SK-N-SH (cell line): ENCODE measurements at regions not wholly inside any gene's neighbourhood (a gene's known extent, or its start where the extent isn't known, plus 50 kb on each side); places are given as distances from the start of the nearest gene placed in this dataset.

ENCODE experiments used
- CTCF ChIA-PET: fragments of 300-600, 350-600 bp; formaldehyde crosslinking; extraction: SDS; loops from one replicate; lab custom pipeline; 2021; lab: Yijun Ruan, JAX
- POLR2A ChIA-PET: fragments of 350-600 bp; sonication (Branson Sonifier 250); formaldehyde crosslinking; extraction: SDS; loops from one replicate; lab custom pipeline; 2020; ENCODE audit warnings: antibody characterized with exemption, inconsistent platforms; lab: Yijun Ruan, JAX
- DNase-seq: peaks from one replicate; pipeline ENCODE4 v3.0.0; 2012
- H2AFZ ChIP-seq: fragments of 200-600 bp; sonication (generic); 2 replicates; pipeline ENCODE4 v1.8.1; 2016; ENCODE audit warnings: antibody characterized with exemption, mild to moderate bottlenecking, low read depth
- H3F3A ChIP-seq: fragments of 200-600 bp; sonication (generic); replicated peaks from 2 replicates; pipeline ENCODE3; 2016; ENCODE audit warnings: antibody characterized with exemption, mild to moderate bottlenecking; ENCODE audit not compliant: insufficient read depth
- H3K27ac ChIP-seq, 2 experiments: fragments of 200-500 bp in 1 of 2; fragments of 200-600 bp in 1 of 2; sonication (Bioruptor generic) in 1 of 2; sonication (generic), shearing (Covaris generic) in 1 of 2; 2 replicates each; pipeline versions ENCODE4 v1.5.1 to v1.6.1; 2014 to 2016; ENCODE audit warnings: low read depth in 2 of 2, inconsistent platforms in 1 of 2, low read length in 1 of 2, mild to moderate bottlenecking in 1 of 2, mixed read lengths in 1 of 2
- H3K27me3 ChIP-seq: fragments of 200-600 bp; sonication (generic), shearing (Covaris generic); 2 replicates; pipeline ENCODE4 v1.6.1; 2016; ENCODE audit warnings: mixed run types; ENCODE audit not compliant: insufficient read depth
- H3K36me3 ChIP-seq, 2 experiments: fragments of 200-500 bp in 1 of 2; fragments of 200-600 bp in 1 of 2; sonication (Bioruptor generic) in 1 of 2; sonication (generic) in 1 of 2; replicated peaks in 1 of 2; 2 replicates each; pipeline versions ENCODE3 to v1.5.1; 2014 to 2016; ENCODE audit warnings: low read length in 1 of 2, mild to moderate bottlenecking in 1 of 2; ENCODE audit not compliant: insufficient read depth in 2 of 2, control insufficient read depth in 1 of 2
- H3K4me1 ChIP-seq, 2 experiments: fragments of 200-500 bp in 1 of 2; fragments of 200-600 bp in 1 of 2; sonication (Bioruptor generic) in 1 of 2; sonication (generic), shearing (Covaris generic) in 1 of 2; 2 replicates each; pipeline versions ENCODE4 v1.5.1 to v1.6.1; 2014 to 2016; ENCODE audit warnings: low read depth in 1 of 2, low read length in 1 of 2, mixed run types in 1 of 2; ENCODE audit not compliant: insufficient read depth in 2 of 2, control insufficient read depth in 1 of 2
- H3K4me2 ChIP-seq: fragments of 200-600 bp; sonication (generic), shearing (Covaris generic); 2 replicates; pipeline ENCODE4 v1.6.1; 2017; ENCODE audit warnings: mixed run types
- H3K4me3 ChIP-seq, 2 experiments: fragments of 200-500 bp in 1 of 2; fragments of 200-600 bp in 1 of 2; sonication (Bioruptor generic) in 1 of 2; sonication (generic), shearing (Covaris generic) in 1 of 2; 2 replicates each; pipeline versions ENCODE4 v1.5.1 to v1.8.1; 2014 to 2016; ENCODE audit warnings: low read depth in 2 of 2, inconsistent platforms in 1 of 2, low read length in 1 of 2, mild to moderate bottlenecking in 1 of 2, mixed read lengths in 1 of 2, moderate library complexity in 1 of 2
- H3K79me2 ChIP-seq: fragments of 200-600 bp; sonication (generic); 2 replicates; pipeline ENCODE4 v1.8.1; 2017; ENCODE audit warnings: mild to moderate bottlenecking; ENCODE audit not compliant: insufficient read depth
- H3K9ac ChIP-seq: fragments of 200-600 bp; sonication (generic); 2 replicates; pipeline ENCODE4 v1.6.1; 2017; ENCODE audit warnings: mixed run types
- H3K9me2 ChIP-seq: fragments of 200-600 bp; sonication (generic); 2 replicates; pipeline ENCODE4 v1.6.1; 2017; ENCODE audit warnings: mixed run types
- H3K9me3 ChIP-seq: fragments of 200-600 bp; sonication (generic); 2 replicates; pipeline ENCODE4 v1.6.1; 2017; ENCODE audit warnings: mixed run types, mild to moderate bottlenecking, moderate library complexity
- H4K20me1 ChIP-seq: fragments of 200-600 bp; sonication (generic); 2 replicates; pipeline ENCODE4 v1.6.1; 2017; ENCODE audit warnings: mild to moderate bottlenecking, mixed run types; ENCODE audit not compliant: insufficient read depth
- CHD2 ChIP-seq: fragments of 150-350 bp; IDR thresholded peaks from 2 replicates; pipeline ENCODE4 v1.6.1; 2018; ENCODE audit warnings: low read length; ENCODE audit not compliant: partially characterized antibody
- EZH2phosphoT487 ChIP-seq: fragments of 200-600 bp; sonication (generic); IDR thresholded peaks from 2 replicates; pipeline ENCODE4 v1.6.1; 2017; ENCODE audit warnings: low read depth, mixed run types, mild to moderate bottlenecking, antibody characterized with exemption, moderate library complexity, borderline replicate concordance
- FOSL2 ChIP-seq: IDR thresholded peaks from 2 replicates; pipeline ENCODE4 v1.4.0; 2012; ENCODE audit warnings: low read depth, mild to moderate bottlenecking, moderate library complexity, borderline replicate concordance
- FOXJ3 ChIP-seq: sonication (generic); formaldehyde crosslinking; IDR thresholded peaks from 2 replicates; pipeline ENCODE4 v1.5.1; 2020; ENCODE audit warnings: mild to moderate bottlenecking, missing genetic modification reagents
- FOXM1 ChIP-seq: IDR thresholded peaks from 2 replicates; pipeline ENCODE4 v1.4.0; 2012; ENCODE audit warnings: low read depth, mild to moderate bottlenecking
- GATA2 ChIP-seq: sonication (generic); formaldehyde crosslinking; IDR thresholded peaks from 2 replicates; pipeline ENCODE4 v1.5.0; 2020; ENCODE audit warnings: mild to moderate bottlenecking, missing genetic modification reagents
- IRF3 ChIP-seq: fragments of 150-350 bp; IDR thresholded peaks from 2 replicates; pipeline ENCODE4 v1.6.1; 2016; ENCODE audit warnings: mild to moderate bottlenecking, low read depth, low read length
- MAX ChIP-seq: IDR thresholded peaks from 2 replicates; pipeline ENCODE4 v1.4.0; 2012; ENCODE audit warnings: low read depth
- MXI1 ChIP-seq: IDR thresholded peaks from 2 replicates; pipeline ENCODE4 v1.6.1; 2012; ENCODE audit warnings: mild to moderate bottlenecking, low read depth, low read length, improper control_type of control experiment
- RAD21 ChIP-seq: IDR thresholded peaks from 2 replicates; pipeline ENCODE4 v1.6.1; 2012; ENCODE audit warnings: mild to moderate bottlenecking, low read length
- RCOR1 ChIP-seq: fragments of 150-350 bp; IDR thresholded peaks from 2 replicates; pipeline ENCODE4 v1.6.1; 2017; ENCODE audit warnings: antibody characterized with exemption, low read length
- SMC3 ChIP-seq: IDR thresholded peaks from 2 replicates; pipeline ENCODE4 v1.6.1; 2012; ENCODE audit warnings: low read depth, low read length, improper control_type of control experiment
- TAF1 ChIP-seq: IDR thresholded peaks from 2 replicates; pipeline ENCODE4 v1.6.1; 2012; ENCODE audit warnings: low read depth, mild to moderate bottlenecking, low read length, moderate library complexity, borderline replicate concordance
- TEAD4 ChIP-seq: IDR thresholded peaks from 2 replicates; pipeline ENCODE4 v1.4.0; 2012; ENCODE audit warnings: mild to moderate bottlenecking, borderline replicate concordance; ENCODE audit not compliant: insufficient read depth
- YY1 ChIP-seq: IDR thresholded peaks from 2 replicates; pipeline ENCODE4 v1.4.0; 2012; ENCODE audit warnings: low read depth, mild to moderate bottlenecking
- WGBS: methylation state at CpG from one replicate; pipeline ENCODE4 v1.1.6; 2017; ENCODE audit warnings: low lambda C conversion rate; 5-methylcytosine and 5-hydroxymethylcytosine counted together
- TF ChIP-seq, protein P1 (sequence below): IDR thresholded peaks from 2 replicates; pipeline ENCODE4 v1.4.0; 2012; ENCODE audit warnings: low read depth, borderline replicate concordance
- TF ChIP-seq, protein P2 (sequence below): IDR thresholded peaks from 2 replicates; pipeline ENCODE4; 2012

DNA sequence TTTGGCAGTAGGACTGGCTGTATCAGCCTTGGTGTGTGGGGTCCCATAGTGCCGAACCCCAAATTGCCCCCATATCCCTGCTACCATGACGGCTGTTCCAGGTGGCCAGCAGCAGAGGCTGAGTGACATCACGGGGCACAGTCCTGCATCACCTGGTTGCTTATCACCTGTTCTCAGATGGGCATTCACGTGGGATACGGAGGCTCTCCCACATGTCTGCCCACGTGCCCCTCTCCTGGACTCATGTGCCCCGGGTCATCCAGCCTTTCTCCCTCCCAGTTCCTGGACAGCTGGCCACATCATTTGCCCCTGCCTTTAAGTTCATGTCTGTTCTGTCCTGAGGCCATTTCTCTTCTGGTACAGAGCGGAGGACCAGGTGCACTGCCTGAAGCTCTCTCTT lies 431.0 kb upstream of the B3GAT1 start:
- TF ChIP-seq CHD2 = no peak
- TF ChIP-seq GATA2 (CRISPR knock-in tag) = no peak
- Histone ChIP-seq H3K36me3 (no peaks in the 10 kb centered on the region), H2AFZ (no peak overlapping the region), H3K9me2 (no peaks in the 10 kb centered on the region), H3K4me1 (no peaks in the 10 kb centered on the region; a peak in 1 of 4 replicates), H3K4me3 (no peak overlapping the region), H3K9ac (no peak overlapping the region), H4K20me1 (no peaks in the 10 kb centered on the region), H3K27me3 (no peaks in the 10 kb centered on the region), H3F3A (no peaks in the 10 kb centered on the region), H3K4me2 (no peak overlapping the region), H3K27ac (no peak overlapping the region), H3K9me3 (no peaks in the 10 kb centered on the region), H3K79me2 (no peaks in the 10 kb centered on the region)
- 45% methylated on average over 4 of the region's 8 CpGs for WGBS
- ChIA-PET POLR2A (no interaction called here), CTCF (interaction anchor here (1.9 kb wide), 1 partner anchor 9 kb away, joined by 5 read pairs; no protein-coding TSS in a partner anchor)
- no peak for DNase-seq

GRCh38 chr11:134841972-134842371 lies 429.9 kb upstream of the B3GAT1 start:
- H3K79me2 ChIP-seq = no peaks in the 10 kb centered on the region
- CTCF ChIA-PET = interaction anchor here (1.5 to 1.9 kb wide), 2 partner anchors 8 to 27 kb away, joined by 5 to 6 read pairs; no protein-coding TSS in a partner anchor
- no peak overlapping the region for H3K9ac ChIP-seq
- no peaks in the 10 kb centered on the region for H3K27me3 ChIP-seq
- H3K4me1 ChIP-seq = no peaks in the 10 kb centered on the region; a peak in 1 of 4 replicates
- no CpG with 5 or more reads among the region's 5 CpGs for WGBS
- H3K27ac ChIP-seq = no peak overlapping the region
- no peak for DNase-seq
- H3K9me3 ChIP-seq = no peaks in the 10 kb centered on the region
- no peak overlapping the region for H3K4me3 ChIP-seq
- TF ChIP-seq MAX (no peak), FOXJ3 (CRISPR knock-in tag) (no peak), RCOR1 (no peak), TAF1 (no peak), IRF3 (no peak), SMC3 (no peak), FOSL2 (no peak), TEAD4 (no peak), YY1 (no peak), FOXM1 (no peak), EZH2phosphoT487 (no peak), MXI1 (no peak), RAD21 (no peak)
- TF ChIP-seq, protein P1, sequence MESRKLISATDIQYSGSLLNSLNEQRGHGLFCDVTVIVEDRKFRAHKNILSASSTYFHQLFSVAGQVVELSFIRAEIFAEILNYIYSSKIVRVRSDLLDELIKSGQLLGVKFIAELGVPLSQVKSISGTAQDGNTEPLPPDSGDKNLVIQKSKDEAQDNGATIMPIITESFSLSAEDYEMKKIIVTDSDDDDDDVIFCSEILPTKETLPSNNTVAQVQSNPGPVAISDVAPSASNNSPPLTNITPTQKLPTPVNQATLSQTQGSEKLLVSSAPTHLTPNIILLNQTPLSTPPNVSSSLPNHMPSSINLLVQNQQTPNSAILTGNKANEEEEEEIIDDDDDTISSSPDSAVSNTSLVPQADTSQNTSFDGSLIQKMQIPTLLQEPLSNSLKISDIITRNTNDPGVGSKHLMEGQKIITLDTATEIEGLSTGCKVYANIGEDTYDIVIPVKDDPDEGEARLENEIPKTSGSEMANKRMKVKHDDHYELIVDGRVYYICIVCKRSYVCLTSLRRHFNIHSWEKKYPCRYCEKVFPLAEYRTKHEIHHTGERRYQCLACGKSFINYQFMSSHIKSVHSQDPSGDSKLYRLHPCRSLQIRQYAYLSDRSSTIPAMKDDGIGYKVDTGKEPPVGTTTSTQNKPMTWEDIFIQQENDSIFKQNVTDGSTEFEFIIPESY = no peak
- TF ChIP-seq, protein P2, sequence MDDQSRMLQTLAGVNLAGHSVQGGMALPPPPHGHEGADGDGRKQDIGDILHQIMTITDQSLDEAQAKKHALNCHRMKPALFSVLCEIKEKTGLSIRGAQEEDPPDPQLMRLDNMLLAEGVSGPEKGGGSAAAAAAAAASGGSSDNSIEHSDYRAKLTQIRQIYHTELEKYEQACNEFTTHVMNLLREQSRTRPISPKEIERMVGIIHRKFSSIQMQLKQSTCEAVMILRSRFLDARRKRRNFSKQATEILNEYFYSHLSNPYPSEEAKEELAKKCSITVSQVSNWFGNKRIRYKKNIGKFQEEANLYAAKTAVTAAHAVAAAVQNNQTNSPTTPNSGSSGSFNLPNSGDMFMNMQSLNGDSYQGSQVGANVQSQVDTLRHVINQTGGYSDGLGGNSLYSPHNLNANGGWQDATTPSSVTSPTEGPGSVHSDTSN = no peak
- TF ChIP-seq, all 33 proteins: peak for 0
- Histone ChIP-seq H3F3A (no peaks in the 10 kb centered on the region), H4K20me1 (no peaks in the 10 kb centered on the region), H3K36me3 (no peaks in the 10 kb centered on the region), H2AFZ (no peak overlapping the region), H3K9me2 (no peaks in the 10 kb centered on the region), H3K4me2 (no peak overlapping the region)
- POLR2A ChIA-PET = no interaction called here
